ENCODE measurements at regions not wholly inside any gene's neighbourhood (a gene's known extent, or its start where the extent isn't known, plus 50 kb on each side); places are given as distances from the start of the nearest gene placed in this dataset.

DNA sequence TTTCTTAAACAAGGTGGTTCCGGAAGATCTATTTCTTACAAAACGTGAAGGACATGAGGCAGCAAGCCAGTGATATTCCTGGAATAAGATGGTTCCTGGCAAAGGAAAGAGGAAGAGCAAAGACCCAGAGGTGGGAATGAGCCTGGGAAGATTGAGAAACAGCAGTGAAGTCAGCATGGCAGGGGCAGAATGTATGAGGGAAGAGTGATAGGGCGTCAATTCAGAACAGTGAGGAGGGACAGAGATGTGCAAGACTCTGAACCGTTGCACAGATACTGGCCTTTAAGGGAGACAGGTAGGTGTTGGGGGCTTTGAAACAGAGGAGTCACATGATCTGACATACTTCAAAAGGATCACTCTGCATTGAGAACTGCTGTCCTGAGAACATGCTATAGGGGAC lies 338.3 kb downstream of the CBLN4 start:
- TF ChIP-seq TAF1 (IDR thresholded peaks at IDR 0.05; ENCODE audit: low read depth) (no peak), CREB1 (IDR thresholded peaks at IDR 0.05; ENCODE audit: low read depth) (no peak), TCF12 (IDR thresholded peaks at IDR 0.05; ENCODE audit: low read depth) (no peak), TEAD4 (IDR thresholded peaks at IDR 0.05) (no peak), RAD21 (IDR thresholded peaks at IDR 0.05; ENCODE audit: low read depth) (no peak), EGR1 (IDR thresholded peaks at IDR 0.05) (no peak), ZBTB7A (IDR thresholded peaks at IDR 0.05; ENCODE audit: low read depth) (no peak)
- TF ChIP-seq, protein P1, sequence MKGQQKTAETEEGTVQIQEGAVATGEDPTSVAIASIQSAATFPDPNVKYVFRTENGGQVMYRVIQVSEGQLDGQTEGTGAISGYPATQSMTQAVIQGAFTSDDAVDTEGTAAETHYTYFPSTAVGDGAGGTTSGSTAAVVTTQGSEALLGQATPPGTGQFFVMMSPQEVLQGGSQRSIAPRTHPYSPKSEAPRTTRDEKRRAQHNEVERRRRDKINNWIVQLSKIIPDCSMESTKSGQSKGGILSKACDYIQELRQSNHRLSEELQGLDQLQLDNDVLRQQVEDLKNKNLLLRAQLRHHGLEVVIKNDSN (IDR thresholded peaks at IDR 0.05): no peak
- TF ChIP-seq, protein P2, sequence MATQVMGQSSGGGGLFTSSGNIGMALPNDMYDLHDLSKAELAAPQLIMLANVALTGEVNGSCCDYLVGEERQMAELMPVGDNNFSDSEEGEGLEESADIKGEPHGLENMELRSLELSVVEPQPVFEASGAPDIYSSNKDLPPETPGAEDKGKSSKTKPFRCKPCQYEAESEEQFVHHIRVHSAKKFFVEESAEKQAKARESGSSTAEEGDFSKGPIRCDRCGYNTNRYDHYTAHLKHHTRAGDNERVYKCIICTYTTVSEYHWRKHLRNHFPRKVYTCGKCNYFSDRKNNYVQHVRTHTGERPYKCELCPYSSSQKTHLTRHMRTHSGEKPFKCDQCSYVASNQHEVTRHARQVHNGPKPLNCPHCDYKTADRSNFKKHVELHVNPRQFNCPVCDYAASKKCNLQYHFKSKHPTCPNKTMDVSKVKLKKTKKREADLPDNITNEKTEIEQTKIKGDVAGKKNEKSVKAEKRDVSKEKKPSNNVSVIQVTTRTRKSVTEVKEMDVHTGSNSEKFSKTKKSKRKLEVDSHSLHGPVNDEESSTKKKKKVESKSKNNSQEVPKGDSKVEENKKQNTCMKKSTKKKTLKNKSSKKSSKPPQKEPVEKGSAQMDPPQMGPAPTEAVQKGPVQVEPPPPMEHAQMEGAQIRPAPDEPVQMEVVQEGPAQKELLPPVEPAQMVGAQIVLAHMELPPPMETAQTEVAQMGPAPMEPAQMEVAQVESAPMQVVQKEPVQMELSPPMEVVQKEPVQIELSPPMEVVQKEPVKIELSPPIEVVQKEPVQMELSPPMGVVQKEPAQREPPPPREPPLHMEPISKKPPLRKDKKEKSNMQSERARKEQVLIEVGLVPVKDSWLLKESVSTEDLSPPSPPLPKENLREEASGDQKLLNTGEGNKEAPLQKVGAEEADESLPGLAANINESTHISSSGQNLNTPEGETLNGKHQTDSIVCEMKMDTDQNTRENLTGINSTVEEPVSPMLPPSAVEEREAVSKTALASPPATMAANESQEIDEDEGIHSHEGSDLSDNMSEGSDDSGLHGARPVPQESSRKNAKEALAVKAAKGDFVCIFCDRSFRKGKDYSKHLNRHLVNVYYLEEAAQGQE (IDR thresholded peaks at IDR 0.05; ENCODE audit: low read depth): no peak
- TF ChIP-seq, protein P3, sequence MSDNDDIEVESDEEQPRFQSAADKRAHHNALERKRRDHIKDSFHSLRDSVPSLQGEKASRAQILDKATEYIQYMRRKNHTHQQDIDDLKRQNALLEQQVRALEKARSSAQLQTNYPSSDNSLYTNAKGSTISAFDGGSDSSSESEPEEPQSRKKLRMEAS (IDR thresholded peaks at IDR 0.05): no peak

DNA sequence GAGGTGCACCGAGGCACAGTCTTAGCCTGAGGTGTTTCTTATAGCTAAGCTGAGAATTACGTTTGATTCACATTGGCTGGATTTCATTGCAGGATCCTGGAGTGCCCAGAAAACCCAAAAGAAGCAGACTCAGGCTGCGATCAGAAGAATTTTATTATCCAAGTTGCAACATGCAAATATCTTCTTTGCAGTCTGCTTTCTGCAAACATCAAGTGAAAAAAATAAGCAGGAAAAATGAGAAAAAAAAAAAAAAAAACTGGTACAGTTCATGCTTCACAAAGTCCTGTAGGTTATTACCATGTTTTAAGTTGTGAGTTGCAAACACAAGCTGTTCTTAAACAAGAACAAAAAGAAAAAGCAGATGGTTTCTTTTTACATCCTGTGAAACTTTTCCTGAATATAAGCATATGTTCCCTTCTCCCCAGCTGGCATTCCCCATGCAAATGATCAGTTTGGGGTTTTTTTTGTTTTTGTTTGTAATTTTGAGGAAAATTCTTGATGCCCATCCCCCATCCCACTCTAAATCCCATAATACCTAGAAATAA lies 349.0 kb downstream of the CBLN4 start:
- TF ChIP-seq RAD21 (IDR thresholded peaks at IDR 0.05; ENCODE audit: low read depth) (no peak), EGR1 (IDR thresholded peaks at IDR 0.05) (no peak), TCF12 (IDR thresholded peaks at IDR 0.05; ENCODE audit: low read depth) (no peak), TEAD4 (IDR thresholded peaks at IDR 0.05) (no peak), FOXM1 (IDR thresholded peaks at IDR 0.05; ENCODE audit: borderline replicate concordance, low read depth) (no peak)

DNA sequence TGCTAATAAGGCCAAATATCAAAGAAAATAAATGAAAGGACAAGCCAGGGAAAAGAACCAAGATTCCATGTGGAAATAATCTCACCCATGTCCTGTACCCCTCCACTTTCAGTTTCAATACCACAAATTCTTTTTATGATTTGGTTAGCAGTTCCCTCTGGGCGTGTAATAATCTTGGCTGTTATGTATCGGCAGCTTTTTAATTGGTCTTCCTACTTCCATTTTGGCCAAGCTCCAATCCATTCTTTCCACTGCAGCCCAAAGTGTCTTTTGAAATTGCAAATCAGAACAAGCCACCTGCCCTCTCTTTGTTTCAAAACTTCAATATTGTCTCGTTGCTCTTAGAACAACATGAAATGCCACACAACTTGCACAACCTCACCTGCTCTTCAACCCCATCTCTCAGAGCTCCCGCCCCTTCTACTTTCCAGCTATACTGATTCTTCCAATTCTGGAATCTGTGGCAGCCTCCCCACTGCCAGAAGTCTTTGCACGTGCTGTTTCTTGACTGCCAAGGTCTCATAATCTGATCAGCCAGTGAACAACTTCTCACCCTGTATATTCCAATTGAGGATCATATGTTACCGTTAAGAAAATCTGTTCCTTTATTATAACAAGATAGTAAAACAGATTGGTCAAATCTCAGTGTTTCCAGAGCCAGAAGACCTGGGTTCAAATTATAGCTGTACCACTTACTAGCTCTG lies 354.5 kb downstream of the CBLN4 start:
- TF ChIP-seq EP300 (IDR thresholded peaks at IDR 0.05; ENCODE audit: borderline replicate concordance) (no peak), TCF12 (IDR thresholded peaks at IDR 0.05; ENCODE audit: low read depth) (no peak), YY1 (IDR thresholded peaks at IDR 0.05; ENCODE audit: low read depth) (no peak), TAF1 (IDR thresholded peaks at IDR 0.05; ENCODE audit: low read depth) (no peak), RAD21 (IDR thresholded peaks at IDR 0.05; ENCODE audit: low read depth) (no peak)

DNA sequence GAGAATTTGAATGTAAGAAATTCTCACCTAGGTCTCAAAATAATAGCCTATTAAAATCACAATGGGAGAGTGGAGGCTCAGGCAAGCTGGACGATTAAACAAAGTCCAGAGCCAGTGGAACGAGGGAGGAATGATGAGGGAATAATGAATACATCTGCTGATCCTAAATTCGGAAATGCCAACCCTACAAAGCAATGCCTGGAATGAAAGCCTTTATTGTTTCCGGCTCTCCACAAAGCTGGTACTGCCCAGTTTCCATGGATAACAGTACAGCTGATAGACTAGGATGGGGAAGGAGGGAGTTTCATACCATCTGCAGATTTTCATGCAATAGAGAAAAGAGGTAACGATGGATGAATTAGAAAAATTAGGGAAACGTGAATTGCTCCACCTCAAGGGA lies 356.1 kb downstream of the CBLN4 start:
- no peak for TF ChIP-seq RAD21 (IDR thresholded peaks at IDR 0.05; ENCODE audit: low read depth)
- no peak for TF ChIP-seq CREB1 (IDR thresholded peaks at IDR 0.05; ENCODE audit: low read depth)

DNA sequence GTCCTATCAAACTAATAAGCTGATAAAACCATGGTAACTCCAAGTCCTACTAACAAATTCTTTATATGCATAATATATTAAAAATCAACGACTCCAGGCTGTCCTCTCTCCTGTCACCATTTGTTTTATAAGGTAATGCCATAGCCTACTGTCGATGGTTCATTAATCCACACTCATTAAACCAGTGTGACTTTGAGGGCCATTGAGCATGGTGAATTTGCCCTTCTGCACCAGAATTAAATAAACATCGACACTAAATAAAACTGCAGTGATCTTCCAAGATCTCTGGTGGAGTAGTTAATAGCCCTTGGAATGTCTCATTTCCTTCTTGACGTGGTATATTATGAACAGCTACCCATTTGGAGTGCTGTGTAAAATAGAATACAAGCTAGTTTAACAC lies 358.5 kb downstream of the CBLN4 start:
- no peak for TF ChIP-seq RAD21 (IDR thresholded peaks at IDR 0.05; ENCODE audit: low read depth)
- TF ChIP-seq YY1 (IDR thresholded peaks at IDR 0.05; ENCODE audit: low read depth): no peak

DNA sequence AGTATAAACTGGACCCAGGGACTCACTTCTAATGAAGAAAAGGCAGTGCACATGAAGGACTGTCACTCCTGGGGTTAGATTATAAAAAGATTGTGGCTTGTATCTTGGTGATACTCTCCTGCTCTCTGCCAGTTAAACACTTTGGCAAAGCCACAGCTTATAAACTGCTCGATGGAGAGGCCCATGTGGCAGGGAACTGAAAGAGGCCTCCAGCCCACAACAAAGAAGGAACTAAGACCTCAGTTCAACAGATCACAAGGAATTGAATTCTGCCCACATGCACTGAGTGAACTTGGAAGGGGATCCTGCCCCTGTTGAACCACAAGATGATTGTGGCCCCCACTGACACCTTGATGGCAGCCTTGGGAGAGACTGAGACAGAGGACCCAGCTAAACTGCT lies 363.8 kb downstream of the CBLN4 start:
- TF ChIP-seq, protein P1 (IDR thresholded peaks at IDR 0.05): no peak

DNA sequence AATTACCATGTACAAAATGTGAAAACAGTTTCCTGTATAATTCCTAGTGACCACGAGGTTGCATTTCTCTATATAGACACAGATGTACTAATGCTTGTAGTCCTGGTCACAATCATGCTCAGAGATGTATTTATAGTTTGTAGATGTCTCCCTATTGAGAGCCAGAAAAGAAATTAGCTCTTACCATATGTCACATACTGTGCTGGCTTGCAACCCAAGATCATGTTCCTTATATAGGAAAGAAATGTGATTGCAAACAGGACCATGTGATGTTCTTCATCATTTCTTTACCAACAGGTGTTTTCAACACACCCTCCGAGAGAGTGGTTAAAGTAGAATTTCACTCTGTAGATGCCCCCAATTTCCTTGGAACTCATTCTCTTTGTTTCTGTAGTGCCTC lies 369.4 kb downstream of the CBLN4 start:
- TF ChIP-seq, protein P1 (IDR thresholded peaks at IDR 0.05): no peak
- TF ChIP-seq CREB1 (IDR thresholded peaks at IDR 0.05; ENCODE audit: low read depth): no peak
- no peak for TF ChIP-seq TCF12 (IDR thresholded peaks at IDR 0.05; ENCODE audit: low read depth)
- TF ChIP-seq EGR1 (IDR thresholded peaks at IDR 0.05): no peak

DNA sequence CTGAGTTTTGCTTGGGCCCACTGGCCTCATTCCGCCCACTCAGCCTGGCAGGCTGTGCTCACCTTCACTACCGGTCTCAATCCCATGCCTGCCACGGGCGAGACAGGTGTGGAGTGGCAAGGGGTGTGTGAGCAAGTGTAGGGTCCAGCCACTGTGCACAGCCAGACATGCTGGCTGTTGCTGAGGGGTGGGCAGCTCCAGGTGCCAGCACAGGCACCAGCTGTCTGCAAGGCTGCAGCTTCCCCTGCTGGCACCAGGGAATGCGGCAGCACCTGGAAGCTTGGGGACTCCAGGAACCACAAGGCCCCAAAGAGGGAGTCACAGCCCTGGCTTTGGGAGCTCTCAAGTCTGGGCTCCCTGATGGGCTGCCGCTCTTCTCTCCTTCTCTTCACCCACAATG lies 372.7 kb downstream of the CBLN4 start:
- TF ChIP-seq RAD21 (IDR thresholded peaks at IDR 0.05; ENCODE audit: low read depth) (no peak), EGR1 (IDR thresholded peaks at IDR 0.05) (no peak), FOXM1 (IDR thresholded peaks at IDR 0.05; ENCODE audit: borderline replicate concordance, low read depth) (no peak), EP300 (IDR thresholded peaks at IDR 0.05; ENCODE audit: borderline replicate concordance) (no peak), CEBPB (IDR thresholded peaks at IDR 0.05) (no peak), ZBTB7A (IDR thresholded peaks at IDR 0.05; ENCODE audit: low read depth) (no peak), CREB1 (IDR thresholded peaks at IDR 0.05; ENCODE audit: low read depth) (no peak), TEAD4 (IDR thresholded peaks at IDR 0.05) (no peak), TAF1 (IDR thresholded peaks at IDR 0.05; ENCODE audit: low read depth) (no peak), NFIC (IDR thresholded peaks at IDR 0.05) (no peak), TCF12 (IDR thresholded peaks at IDR 0.05; ENCODE audit: low read depth) (no peak)
- TF ChIP-seq, protein P1 (IDR thresholded peaks at IDR 0.05): no peak
- TF ChIP-seq, protein P2 (IDR thresholded peaks at IDR 0.05; ENCODE audit: low read depth): no peak
